Breast epithelium (tissue), 3 donors: ENCODE measurements at regions not wholly inside any gene's neighbourhood (a gene's known extent, or its start where the extent isn't known, plus 50 kb on each side); places are given as distances from the start of the nearest gene placed in this dataset.

ENCODE experiments used
- POLR2A ChIP-seq: fragments of 450-650 bp; IDR thresholded peaks from one replicate; pipeline ENCODE4 v1.6.1; 2016; ENCODE audit warnings: antibody characterized with exemption, mild to moderate bottlenecking, moderate library complexity
- POLR2AphosphoS5 ChIP-seq, 3 donors: sonication (generic); formaldehyde crosslinking; IDR thresholded peaks; one replicate each; pipeline ENCODE4 v1.6.1; 2017; ENCODE audit warnings: antibody characterized with exemption in 3 of 3
- TF ChIP-seq, protein P1 (sequence below), 3 donors: fragments of 450-650 bp; IDR thresholded peaks; one replicate each; pipeline ENCODE4 v1.5.1; 2016 to 2017; ENCODE audit warnings: antibody characterized with exemption in 3 of 3, mild to moderate bottlenecking in 3 of 3, moderate library complexity in 3 of 3

DNA sequence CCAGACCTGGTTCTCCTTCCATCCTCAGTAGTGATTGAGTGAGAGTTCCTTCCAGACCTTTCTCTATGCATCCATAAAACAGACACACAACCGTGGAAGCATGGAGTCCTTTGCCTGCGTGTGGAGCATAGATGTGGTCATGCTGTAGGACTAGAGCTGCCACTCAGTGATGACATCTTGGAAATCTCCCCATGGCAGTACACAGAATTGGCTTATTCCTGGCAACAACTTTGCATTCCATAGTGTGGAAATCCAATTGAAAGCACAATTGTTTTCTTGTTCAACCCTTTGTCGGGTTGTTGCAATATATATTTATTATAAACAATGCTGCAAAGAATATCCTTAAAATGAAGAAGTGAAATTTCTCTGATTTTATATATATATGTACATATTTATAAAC, 547.8 kb downstream of the CDH26 start:
- TF ChIP-seq, protein P1, sequence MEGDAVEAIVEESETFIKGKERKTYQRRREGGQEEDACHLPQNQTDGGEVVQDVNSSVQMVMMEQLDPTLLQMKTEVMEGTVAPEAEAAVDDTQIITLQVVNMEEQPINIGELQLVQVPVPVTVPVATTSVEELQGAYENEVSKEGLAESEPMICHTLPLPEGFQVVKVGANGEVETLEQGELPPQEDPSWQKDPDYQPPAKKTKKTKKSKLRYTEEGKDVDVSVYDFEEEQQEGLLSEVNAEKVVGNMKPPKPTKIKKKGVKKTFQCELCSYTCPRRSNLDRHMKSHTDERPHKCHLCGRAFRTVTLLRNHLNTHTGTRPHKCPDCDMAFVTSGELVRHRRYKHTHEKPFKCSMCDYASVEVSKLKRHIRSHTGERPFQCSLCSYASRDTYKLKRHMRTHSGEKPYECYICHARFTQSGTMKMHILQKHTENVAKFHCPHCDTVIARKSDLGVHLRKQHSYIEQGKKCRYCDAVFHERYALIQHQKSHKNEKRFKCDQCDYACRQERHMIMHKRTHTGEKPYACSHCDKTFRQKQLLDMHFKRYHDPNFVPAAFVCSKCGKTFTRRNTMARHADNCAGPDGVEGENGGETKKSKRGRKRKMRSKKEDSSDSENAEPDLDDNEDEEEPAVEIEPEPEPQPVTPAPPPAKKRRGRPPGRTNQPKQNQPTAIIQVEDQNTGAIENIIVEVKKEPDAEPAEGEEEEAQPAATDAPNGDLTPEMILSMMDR (IDR thresholded peaks at IDR 0.05), result no peak
- TF ChIP-seq POLR2A (no peak), POLR2AphosphoS5 (IDR thresholded peaks at IDR 0.05) (no peak)
